K562 (cell line): ENCODE measurements at regions not wholly inside any gene's neighbourhood (a gene's known extent, or its start where the extent isn't known, plus 50 kb on each side); places are given as distances from the start of the nearest gene placed in this dataset.

Experiments used
- ATAC-seq: fragments of 200-7000 bp; cut with Tn5 transposase; 3 replicates; pipeline ENCODE4 v1.9.1; 2020; ENCODE audit warnings: moderate library complexity
- BruUV-seq: library from RNA; stranded (reverse); fragments of 400-500 nt; replicated peaks from 2 replicates; lab custom pipeline; 2021; lab: Mats Ljungman, UMichigan
- CTCF ChIA-PET: fragments of 300-600 bp; formaldehyde crosslinking; extraction: SDS; loops from one replicate; lab custom pipeline; 2021; ENCODE audit warnings: low intra/inter-chr PET ratio; lab: Yijun Ruan, JAX
- POLR2A ChIA-PET: fragments of 300-600, 350-650 bp; sonication (Branson Sonifier 250); formaldehyde crosslinking; extraction: SDS; loops from one replicate; lab custom pipeline; 2021; ENCODE audit warnings: antibody characterized with exemption, inconsistent platforms; lab: Yijun Ruan, JAX
- DNase-seq, 4 experiments: peaks; one replicate each; pipeline versions ENCODE4 v3.0.0 to v3.0.0-alpha.2; 2011 to 2018; ENCODE audit warnings: low spot score in 3 of 4, mixed read lengths in 3 of 4; ENCODE audit errors: extremely low read depth in 1 of 4
- FAIRE-seq: peaks from 2 replicates; lab custom pipeline; 2011; peaks lifted over from hg19 to GRCh38; lab: Jason Lieb, UNC
- H2AFZ ChIP-seq: 2 replicates; pipeline ENCODE4 v1.6.0; 2011; ENCODE audit warnings: low read depth, low read length, control low read depth, inconsistent platforms
- H3K27ac ChIP-seq: fragments of 200-600 bp; 3 replicates; pipeline ENCODE4 v1.8.0; 2011; ENCODE audit warnings: low read depth, mild to moderate bottlenecking, control low read depth, inconsistent platforms, low read length, moderate library complexity, mixed read lengths; ENCODE audit errors: extremely low read depth
- H3K27me3 ChIP-seq, 2 experiments: fragments of 300-600 bp in 1 of 2; 2 replicates in 1 of 2; 3 replicates in 1 of 2; pipeline versions ENCODE4 v1.6.0 to v1.8.0; 2011; ENCODE audit warnings: inconsistent platforms in 2 of 2, low read length in 2 of 2, mild to moderate bottlenecking in 1 of 2, mixed read lengths in 1 of 2, moderate library complexity in 1 of 2; ENCODE audit not compliant: control insufficient read depth in 2 of 2, insufficient read depth in 2 of 2
- H3K36me3 ChIP-seq: fragments of 300-600 bp; 3 replicates; pipeline ENCODE4 v1.8.0; 2011; ENCODE audit warnings: mild to moderate bottlenecking, low read length, inconsistent platforms; ENCODE audit not compliant: control insufficient read depth, insufficient read depth
- H3K4me1 ChIP-seq, 2 experiments: fragments of 200-600 bp in 1 of 2; replicated peaks in 1 of 2; 2 replicates in 1 of 2; 3 replicates in 1 of 2; pipeline versions ENCODE4 v1.5.1 to v1.8.0; 2011; ENCODE audit warnings: inconsistent platforms in 2 of 2, low read length in 2 of 2, mild to moderate bottlenecking in 1 of 2, mixed read lengths in 1 of 2, moderate library complexity in 1 of 2; ENCODE audit not compliant: control insufficient read depth in 2 of 2, insufficient read depth in 2 of 2
- H3K4me2 ChIP-seq: 2 replicates; pipeline ENCODE4 v1.6.1; 2011; ENCODE audit warnings: low read length, control low read depth, inconsistent platforms, mixed read lengths; ENCODE audit not compliant: insufficient read depth
- H3K4me3 ChIP-seq: fragments of 200-600 bp; sonication (generic), shearing (Covaris generic); 2 replicates; pipeline ENCODE4 v1.5.1; 2016; ENCODE audit warnings: control low read depth, inconsistent platforms
- H3K79me2 ChIP-seq: fragments of 200-600 bp; 3 replicates; pipeline ENCODE4 v1.8.0; 2011; ENCODE audit warnings: low read length, inconsistent platforms; ENCODE audit not compliant: control insufficient read depth, insufficient read depth
- H3K9ac ChIP-seq, 2 experiments: 2 replicates each; pipeline versions ENCODE4 v1.6.0 to v1.6.1; 2011; ENCODE audit warnings: low read depth in 2 of 2, low read length in 2 of 2, control low read depth in 1 of 2, inconsistent platforms in 1 of 2, mild to moderate bottlenecking in 1 of 2, mixed read lengths in 1 of 2; ENCODE audit not compliant: insufficient read depth in 1 of 2
- H3K9me1 ChIP-seq: one replicate; pipeline ENCODE4 v1.6.0; 2011; ENCODE audit warnings: inconsistent platforms, mild to moderate bottlenecking, low read length, moderate library complexity; ENCODE audit not compliant: control insufficient read depth, insufficient read depth
- H3K9me3 ChIP-seq: replicated peaks from 2 replicates; pipeline ENCODE4 v1.5.1; 2011; ENCODE audit warnings: low read depth, low read length, inconsistent platforms; ENCODE audit not compliant: control insufficient read depth, insufficient read depth
- H4K20me1 ChIP-seq: replicated peaks from 2 replicates; pipeline ENCODE4 v1.6.1; 2011; ENCODE audit warnings: low read length, inconsistent platforms, mixed read lengths; ENCODE audit not compliant: control insufficient read depth, insufficient read depth
- ARNT ChIP-seq, 2 experiments: fragments of 450-650 bp; IDR thresholded peaks; 2 replicates each; pipeline ENCODE4 v1.6.1; 2016; ENCODE audit warnings: mild to moderate bottlenecking in 1 of 2
- GATA2 ChIP-seq: sonication (generic); formaldehyde crosslinking; IDR thresholded peaks from 2 replicates; pipeline ENCODE4 v1.4.0; 2020; ENCODE audit warnings: mild to moderate bottlenecking, missing genetic modification reagents
- MAFG ChIP-seq: fragments of 450-650 bp; conservative IDR thresholded peaks from 2 replicates; pipeline ENCODE4 v1.6.1; 2016; ENCODE audit warnings: missing genetic modification characterization, missing compliant biosample characterization
- NFE2 ChIP-seq: IDR thresholded peaks from 2 replicates; pipeline ENCODE4 v1.6.1; 2014; ENCODE audit warnings: antibody characterized with exemption, low read depth
- NFXL1 ChIP-seq: fragments of 450-650 bp; formaldehyde crosslinking; IDR thresholded peaks from 2 replicates; pipeline ENCODE4 v1.4.0; 2021; ENCODE audit warnings: mild to moderate bottlenecking
- NR2C1 ChIP-seq, 2 experiments: fragments of 450-650 bp; IDR thresholded peaks; 2 replicates each; pipeline ENCODE4 v1.6.1; 2017; ENCODE audit warnings: mild to moderate bottlenecking in 2 of 2, antibody characterized with exemption in 1 of 2, inconsistent platforms in 1 of 2, missing compliant biosample characterization in 1 of 2, missing genetic modification characterization in 1 of 2
- NR2C2 ChIP-seq, 2 experiments: fragments of 200-800 bp in 1 of 2; sonication (Bioruptor generic) in 1 of 2; sonication (generic) in 1 of 2; formaldehyde crosslinking in 1 of 2; IDR thresholded peaks; 2 replicates each; pipeline versions ENCODE4 v1.6.1 to v1.8.0; 2016 to 2022; ENCODE audit warnings: mild to moderate bottlenecking in 1 of 2, missing compliant biosample characterization in 1 of 2, missing genetic modification characterization in 1 of 2, missing genetic modification reagents in 1 of 2
- RB1 ChIP-seq: fragments of 450-650 bp; IDR thresholded peaks from 2 replicates; pipeline ENCODE4 v1.6.1; 2017; ENCODE audit warnings: low read depth, mild to moderate bottlenecking
- TRIM24 ChIP-seq, 2 experiments: fragments of 450-650 bp; IDR thresholded peaks; 2 replicates each; pipeline ENCODE4 v1.6.1; 2016
- WGBS: fragments of 100-300 bp; shearing (Covaris generic); methylation state at CpG from one replicate; pipeline ENCODE4 v1.1.6; 2016; ENCODE audit warnings: low coverage, mixed read lengths; ENCODE audit not compliant: insufficient coverage; ENCODE audit errors: missing lambda C conversion rate; 5-methylcytosine and 5-hydroxymethylcytosine counted together
- in situ Hi-C: fragments of 300-500 bp; cut with MboI; formaldehyde crosslinking; loops from 4 replicates; pipeline ENCODE4 v1.15.0; 2018; ENCODE audit warnings: inconsistent platforms, mixed read lengths
- intact Hi-C: fragments of 100-400 bp; cut with micrococcal nuclease; formaldehyde crosslinking; loops from 2 replicates; pipeline ENCODE4 v1.14.2; 2022
- TF ChIP-seq, protein P1 (sequence below): sonication (generic); formaldehyde crosslinking; IDR thresholded peaks from 2 replicates; pipeline ENCODE4 v1.8.0; 2022; ENCODE audit warnings: mild to moderate bottlenecking, missing genetic modification reagents, borderline replicate concordance
- TF ChIP-seq, protein P2 (sequence below): fragments of 450-650 bp; formaldehyde crosslinking; IDR thresholded peaks from 2 replicates; pipeline ENCODE4 v1.4.0; 2022; ENCODE audit warnings: mild to moderate bottlenecking, moderate library complexity
- TF ChIP-seq, protein P3 (sequence below): fragments of 250-450 bp; sonication (Bioruptor Pico); IDR thresholded peaks from 2 replicates; pipeline ENCODE4 v1.5.0; 2020; ENCODE audit warnings: mild to moderate bottlenecking

DNA sequence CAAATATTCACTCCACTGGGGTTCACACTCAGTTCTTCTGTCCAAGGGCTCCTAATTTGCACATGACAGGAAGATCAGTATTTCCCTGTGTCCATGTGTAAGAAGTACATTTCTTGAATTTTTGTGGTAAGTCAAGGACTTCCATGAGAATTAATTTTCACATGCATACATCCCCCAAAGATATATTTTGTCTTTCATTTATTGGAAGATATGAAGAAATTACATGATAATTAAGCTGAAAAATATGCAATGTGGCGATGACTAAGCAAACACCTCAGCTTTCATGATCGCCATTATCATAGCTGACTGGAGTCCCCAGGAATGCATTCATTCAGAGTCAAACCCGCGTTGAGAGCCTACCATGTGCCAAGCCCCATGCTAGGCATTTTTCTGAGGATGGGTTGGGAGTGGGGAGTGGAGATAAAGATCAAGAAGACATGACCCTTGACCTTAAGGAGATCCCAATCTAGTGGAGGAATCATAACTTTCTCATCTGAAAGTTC, 104.6 kb upstream of the F3 start:
- FAIRE-seq: no peak
- Histone ChIP-seq H2AFZ (no peak overlapping the region), H3K4me2 (no peak overlapping the region), H4K20me1 (no peaks in the 10 kb centered on the region), H3K27ac (no peak overlapping the region), H3K4me1 (peaks cover 0 to 11% of the 10 kb centered on the region in 2 experiments; a peak in 1 of 5 replicates), H3K9me1 (peaks cover 2% of the 10 kb centered on the region), H3K36me3 (no peaks in the 10 kb centered on the region), H3K4me3 (no peak overlapping the region), H3K9ac (no peak overlapping the region), H3K79me2 (no peaks in the 10 kb centered on the region), H3K27me3 (peaks cover 0 to 13% of the 10 kb centered on the region in 2 experiments; a peak in 1 of 5 replicates), H3K9me3 (no peaks in the 10 kb centered on the region)
- WGBS: 8% methylated on average over 4 of the region's 4 CpGs
- in situ Hi-C loops: no loop called here
- CTCF ChIA-PET: no interaction called here
- intact Hi-C loops: no loop called here
- ATAC-seq: no peak
- TF ChIP-seq, protein P1, sequence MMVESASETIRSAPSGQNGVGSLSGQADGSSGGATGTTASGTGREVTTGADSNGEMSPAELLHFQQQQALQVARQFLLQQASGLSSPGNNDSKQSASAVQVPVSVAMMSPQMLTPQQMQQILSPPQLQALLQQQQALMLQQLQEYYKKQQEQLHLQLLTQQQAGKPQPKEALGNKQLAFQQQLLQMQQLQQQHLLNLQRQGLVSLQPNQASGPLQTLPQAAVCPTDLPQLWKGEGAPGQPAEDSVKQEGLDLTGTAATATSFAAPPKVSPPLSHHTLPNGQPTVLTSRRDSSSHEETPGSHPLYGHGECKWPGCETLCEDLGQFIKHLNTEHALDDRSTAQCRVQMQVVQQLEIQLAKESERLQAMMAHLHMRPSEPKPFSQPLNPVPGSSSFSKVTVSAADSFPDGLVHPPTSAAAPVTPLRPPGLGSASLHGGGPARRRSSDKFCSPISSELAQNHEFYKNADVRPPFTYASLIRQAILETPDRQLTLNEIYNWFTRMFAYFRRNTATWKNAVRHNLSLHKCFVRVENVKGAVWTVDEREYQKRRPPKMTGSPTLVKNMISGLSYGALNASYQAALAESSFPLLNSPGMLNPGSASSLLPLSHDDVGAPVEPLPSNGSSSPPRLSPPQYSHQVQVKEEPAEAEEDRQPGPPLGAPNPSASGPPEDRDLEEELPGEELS (CRISPR knock-in tag): no peak
- peak; percentile 58; the same call in 1 of the 2 replicates for TF ChIP-seq GATA2 (CRISPR knock-in tag)
- no peak for TF ChIP-seq NFXL1 (CRISPR knock-in tag)
- TF ChIP-seq TRIM24 (IDR thresholded peaks at IDR 0.05): 0 out of 4 replicates have a peak, but pooled peaks of 1 of the 2 experiments have one; percentile 30
- TF ChIP-seq NR2C1 (IDR thresholded peaks at IDR 0.05): peak; percentile 60
- TF ChIP-seq NR2C1 (tag; IDR thresholded peaks at IDR 0.05): peak; percentile 67
- TF ChIP-seq NFE2: peak; percentile 36; the same call in 1 of the 2 replicates
- peak; percentile 71 for TF ChIP-seq MAFG (tag)
- no peak for TF ChIP-seq RB1
- no peak for TF ChIP-seq ARNT (IDR thresholded peaks at IDR 0.05)
- TF ChIP-seq, protein P2, sequence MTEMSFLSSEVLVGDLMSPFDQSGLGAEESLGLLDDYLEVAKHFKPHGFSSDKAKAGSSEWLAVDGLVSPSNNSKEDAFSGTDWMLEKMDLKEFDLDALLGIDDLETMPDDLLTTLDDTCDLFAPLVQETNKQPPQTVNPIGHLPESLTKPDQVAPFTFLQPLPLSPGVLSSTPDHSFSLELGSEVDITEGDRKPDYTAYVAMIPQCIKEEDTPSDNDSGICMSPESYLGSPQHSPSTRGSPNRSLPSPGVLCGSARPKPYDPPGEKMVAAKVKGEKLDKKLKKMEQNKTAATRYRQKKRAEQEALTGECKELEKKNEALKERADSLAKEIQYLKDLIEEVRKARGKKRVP (CRISPR knock-in tag): no peak
- no peak for TF ChIP-seq NR2C2 (CRISPR knock-in tag; IDR thresholded peaks at IDR 0.05)
- TF ChIP-seq NR2C2 (tag; IDR thresholded peaks at IDR 0.05): peak; percentile 51; the same call in 1 of the 2 replicates
- TF ChIP-seq, protein P3, sequence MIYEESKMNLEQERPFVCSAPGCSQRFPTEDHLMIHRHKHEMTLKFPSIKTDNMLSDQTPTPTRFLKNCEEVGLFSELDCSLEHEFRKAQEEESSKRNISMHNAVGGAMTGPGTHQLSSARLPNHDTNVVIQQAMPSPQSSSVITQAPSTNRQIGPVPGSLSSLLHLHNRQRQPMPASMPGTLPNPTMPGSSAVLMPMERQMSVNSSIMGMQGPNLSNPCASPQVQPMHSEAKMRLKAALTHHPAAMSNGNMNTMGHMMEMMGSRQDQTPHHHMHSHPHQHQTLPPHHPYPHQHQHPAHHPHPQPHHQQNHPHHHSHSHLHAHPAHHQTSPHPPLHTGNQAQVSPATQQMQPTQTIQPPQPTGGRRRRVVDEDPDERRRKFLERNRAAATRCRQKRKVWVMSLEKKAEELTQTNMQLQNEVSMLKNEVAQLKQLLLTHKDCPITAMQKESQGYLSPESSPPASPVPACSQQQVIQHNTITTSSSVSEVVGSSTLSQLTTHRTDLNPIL: no peak
- no TSS peak for BruUV-seq
- DNase-seq: no peak
- POLR2A ChIA-PET: no interaction called here
